ENCODE measurements at regions not wholly inside any gene's neighbourhood (a gene's known extent, or its start where the extent isn't known, plus 50 kb on each side); places are given as distances from the start of the nearest gene placed in this dataset.

DNA sequence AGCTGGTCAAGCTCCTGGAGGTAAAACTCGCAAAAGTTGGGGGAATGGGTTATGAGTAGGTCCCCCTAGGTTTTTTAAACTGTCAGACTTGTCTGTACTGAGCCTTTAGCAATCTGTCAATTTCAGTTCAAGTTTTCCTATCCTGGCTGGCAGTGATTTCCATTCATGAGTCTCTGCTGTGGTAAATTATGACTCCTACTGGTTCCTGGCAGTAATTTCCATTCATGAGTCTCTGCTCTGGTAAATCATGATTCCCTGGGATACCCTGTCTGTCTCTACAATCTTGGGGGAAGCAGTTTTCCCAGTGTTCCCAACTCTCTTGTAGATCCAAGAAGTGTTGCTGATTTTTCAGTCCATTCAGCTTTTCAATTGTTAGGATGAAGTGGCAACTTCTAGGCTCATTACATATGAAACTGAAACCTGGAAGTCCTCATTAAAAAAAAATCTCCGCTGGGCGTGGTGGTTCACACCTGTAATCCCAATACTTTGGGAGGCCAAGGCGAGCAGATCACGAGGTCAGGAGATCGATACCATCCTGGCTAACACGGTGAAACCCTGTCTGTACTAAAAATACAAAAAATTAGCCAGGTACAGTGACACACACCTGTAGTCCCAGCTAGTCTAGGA, 91.3 kb upstream of the GPBP1 start:
- ChIA-PET CTCF (no interaction called here), RAD21 (ENCODE audit: low non-redundant PET in 1 of 2, low total read pairs in 2 of 2, uncharacterized antibody in 2 of 2, unreplicated experiment in 2 of 2) (no interaction called here), POLR2A (interaction anchor here (0.6 kb wide), 1 partner anchor 53 kb away, joined by 3 read pairs; no protein-coding TSS in a partner anchor)
- Histone ChIP-seq H3K4me1 (ENCODE audit: control insufficient read depth in 1 of 2, insufficient read depth in 2 of 2, low read length in 2 of 2) (no peaks in the 10 kb centered on the region), H3K9me3 (ENCODE audit: control insufficient read depth in 1 of 2, insufficient read depth in 1 of 2, low read depth in 1 of 2, low read length in 2 of 2) (no peaks in the 10 kb centered on the region), H3K79me2 (ENCODE audit: insufficient read depth, low read length) (no peaks in the 10 kb centered on the region), H3K36me3 (ENCODE audit: control insufficient read depth in 1 of 2, insufficient read depth in 2 of 2, low read length in 2 of 2) (no peaks in the 10 kb centered on the region), H2AFZ (ENCODE audit: low read depth, low read length, poor library complexity, severe bottlenecking) (no peak overlapping the region), H3K4me3 (replicated peaks in 1 of 2; ENCODE audit: low read depth in 1 of 2, low read length in 2 of 2) (no peak overlapping the region), H3K27me3 (ENCODE audit: insufficient read depth, low read length) (no peaks in the 10 kb centered on the region), H3K27ac (ENCODE audit: low read depth, low read length) (no peak overlapping the region), H3K9me2 (ENCODE audit: insufficient read depth) (no peaks in the 10 kb centered on the region), H3K4me2 (ENCODE audit: low read length) (no peak overlapping the region), H4K20me1 (ENCODE audit: insufficient read depth) (no peaks in the 10 kb centered on the region), H3K9ac (ENCODE audit: low read length) (no peak overlapping the region)
- intact Hi-C loops (cut with micrococcal nuclease) = loop anchor here (2.0 to 5.0 kb wide), 2 partner anchors 130 to 182 kb away; partner anchors contain the start of gene MIER3
- TF ChIP-seq, protein P1, sequence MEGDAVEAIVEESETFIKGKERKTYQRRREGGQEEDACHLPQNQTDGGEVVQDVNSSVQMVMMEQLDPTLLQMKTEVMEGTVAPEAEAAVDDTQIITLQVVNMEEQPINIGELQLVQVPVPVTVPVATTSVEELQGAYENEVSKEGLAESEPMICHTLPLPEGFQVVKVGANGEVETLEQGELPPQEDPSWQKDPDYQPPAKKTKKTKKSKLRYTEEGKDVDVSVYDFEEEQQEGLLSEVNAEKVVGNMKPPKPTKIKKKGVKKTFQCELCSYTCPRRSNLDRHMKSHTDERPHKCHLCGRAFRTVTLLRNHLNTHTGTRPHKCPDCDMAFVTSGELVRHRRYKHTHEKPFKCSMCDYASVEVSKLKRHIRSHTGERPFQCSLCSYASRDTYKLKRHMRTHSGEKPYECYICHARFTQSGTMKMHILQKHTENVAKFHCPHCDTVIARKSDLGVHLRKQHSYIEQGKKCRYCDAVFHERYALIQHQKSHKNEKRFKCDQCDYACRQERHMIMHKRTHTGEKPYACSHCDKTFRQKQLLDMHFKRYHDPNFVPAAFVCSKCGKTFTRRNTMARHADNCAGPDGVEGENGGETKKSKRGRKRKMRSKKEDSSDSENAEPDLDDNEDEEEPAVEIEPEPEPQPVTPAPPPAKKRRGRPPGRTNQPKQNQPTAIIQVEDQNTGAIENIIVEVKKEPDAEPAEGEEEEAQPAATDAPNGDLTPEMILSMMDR (IDR thresholded peaks at IDR 0.05 in 2 of 3, conservative IDR thresholded peaks at IDR 0.05 in 1 of 3; ENCODE audit: borderline replicate concordance in 1 of 3, insufficient read depth in 1 of 3, low read depth in 2 of 3, low read length in 2 of 3) = peak; percentile 50 to 58 (median 52); a peak in 4 of 6 replicates
- TF ChIP-seq RAD21 (IDR thresholded peaks at IDR 0.05; ENCODE audit: low read depth) (peak; percentile 81), EZH2phosphoT487 (IDR thresholded peaks at IDR 0.05; ENCODE audit: borderline replicate concordance) (no peak)
- no TSS peak for BruUV-seq (replicated peaks)
- ATAC-seq (peak; percentile 85), DNase-seq (ENCODE audit: low read depth, low spot score) (peak; percentile 32)

DNA sequence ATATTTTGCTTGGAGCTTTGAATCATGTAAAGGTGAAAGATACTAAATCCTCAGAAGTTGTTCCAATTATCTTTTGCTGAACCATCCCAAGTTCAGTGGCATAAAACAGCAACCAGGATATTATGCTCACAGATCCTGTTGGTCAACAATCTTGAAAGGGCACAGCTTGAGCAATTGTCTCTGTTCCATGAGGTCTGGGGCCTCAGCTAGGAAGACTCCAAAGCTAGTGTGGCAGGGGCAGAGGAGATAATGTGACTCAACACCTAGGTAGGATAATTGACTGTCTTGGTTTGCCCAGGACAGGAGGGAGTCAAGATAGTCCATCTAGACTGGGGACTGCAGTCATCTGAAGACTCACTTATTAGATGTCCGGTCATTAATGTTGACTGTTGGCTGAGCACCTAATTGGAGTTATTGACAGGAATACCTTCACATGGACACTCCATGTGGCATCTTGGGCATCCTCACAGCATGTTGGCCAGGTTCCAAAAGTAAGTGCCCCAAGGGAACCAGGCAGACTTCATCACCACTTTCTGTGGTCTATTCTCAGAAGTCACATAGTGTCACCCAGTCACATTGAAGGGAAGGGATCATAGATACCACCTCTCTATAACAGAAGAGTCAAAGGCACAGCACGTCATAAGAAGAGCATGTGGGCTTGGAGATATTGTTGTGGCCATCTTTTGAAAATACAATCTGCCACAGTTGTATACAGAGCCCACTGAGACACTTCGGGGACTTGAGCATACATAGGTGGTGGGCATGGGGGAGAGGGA, 88.4 kb upstream of the GPBP1 start:
- CTCF ChIA-PET = no interaction called here
- no peak overlapping the region for H3K9ac ChIP-seq (ENCODE audit: low read length)
- H4K20me1 ChIP-seq (ENCODE audit: insufficient read depth) = no peaks in the 10 kb centered on the region
- no peak overlapping the region for H3K27ac ChIP-seq (ENCODE audit: low read depth, low read length)
- no peak for DNase-seq (ENCODE audit: low read depth, low spot score)
- intact Hi-C loops (cut with micrococcal nuclease) = no loop called here
- H2AFZ ChIP-seq (ENCODE audit: low read depth, low read length, poor library complexity, severe bottlenecking) = no peak overlapping the region
- TF ChIP-seq, protein P1 (IDR thresholded peaks at IDR 0.05 in 2 of 3, conservative IDR thresholded peaks at IDR 0.05 in 1 of 3; ENCODE audit: borderline replicate concordance in 1 of 3, insufficient read depth in 1 of 3, low read depth in 2 of 3, low read length in 2 of 3) = no peak
- TF ChIP-seq YY1 (IDR thresholded peaks at IDR 0.05; ENCODE audit: extremely low read depth, insufficient replicate concordance, low read depth, low read length) (no peak), JUND (IDR thresholded peaks at IDR 0.05) (no peak), EZH2phosphoT487 (IDR thresholded peaks at IDR 0.05; ENCODE audit: borderline replicate concordance) (no peak), SRF (IDR thresholded peaks at IDR 0.05; ENCODE audit: low read depth) (no peak)
- TF ChIP-seq, protein P2, sequence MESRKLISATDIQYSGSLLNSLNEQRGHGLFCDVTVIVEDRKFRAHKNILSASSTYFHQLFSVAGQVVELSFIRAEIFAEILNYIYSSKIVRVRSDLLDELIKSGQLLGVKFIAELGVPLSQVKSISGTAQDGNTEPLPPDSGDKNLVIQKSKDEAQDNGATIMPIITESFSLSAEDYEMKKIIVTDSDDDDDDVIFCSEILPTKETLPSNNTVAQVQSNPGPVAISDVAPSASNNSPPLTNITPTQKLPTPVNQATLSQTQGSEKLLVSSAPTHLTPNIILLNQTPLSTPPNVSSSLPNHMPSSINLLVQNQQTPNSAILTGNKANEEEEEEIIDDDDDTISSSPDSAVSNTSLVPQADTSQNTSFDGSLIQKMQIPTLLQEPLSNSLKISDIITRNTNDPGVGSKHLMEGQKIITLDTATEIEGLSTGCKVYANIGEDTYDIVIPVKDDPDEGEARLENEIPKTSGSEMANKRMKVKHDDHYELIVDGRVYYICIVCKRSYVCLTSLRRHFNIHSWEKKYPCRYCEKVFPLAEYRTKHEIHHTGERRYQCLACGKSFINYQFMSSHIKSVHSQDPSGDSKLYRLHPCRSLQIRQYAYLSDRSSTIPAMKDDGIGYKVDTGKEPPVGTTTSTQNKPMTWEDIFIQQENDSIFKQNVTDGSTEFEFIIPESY (IDR thresholded peaks at IDR 0.05; ENCODE audit: extremely low read depth, insufficient replicate concordance, low read length) = no peak
- no peaks in the 10 kb centered on the region for H3K9me3 ChIP-seq (ENCODE audit: control insufficient read depth in 1 of 2, insufficient read depth in 1 of 2, low read depth in 1 of 2, low read length in 2 of 2)
- no peak overlapping the region for H3K4me3 ChIP-seq (replicated peaks in 1 of 2; ENCODE audit: low read depth in 1 of 2, low read length in 2 of 2)
- RAD21 ChIA-PET (ENCODE audit: low non-redundant PET in 1 of 2, low total read pairs in 2 of 2, uncharacterized antibody in 2 of 2, unreplicated experiment in 2 of 2) = no interaction called here
- no TSS peak for BruUV-seq (replicated peaks)
- no peaks in the 10 kb centered on the region for H3K9me2 ChIP-seq (ENCODE audit: insufficient read depth)
- POLR2A ChIA-PET = no interaction called here
- no peaks in the 10 kb centered on the region for H3K36me3 ChIP-seq (ENCODE audit: control insufficient read depth in 1 of 2, insufficient read depth in 2 of 2, low read length in 2 of 2)
- ATAC-seq = no peak
- no peak overlapping the region for H3K4me2 ChIP-seq (ENCODE audit: low read length)
- H3K4me1 ChIP-seq (ENCODE audit: control insufficient read depth in 1 of 2, insufficient read depth in 2 of 2, low read length in 2 of 2) = no peaks in the 10 kb centered on the region
- no peaks in the 10 kb centered on the region for H3K79me2 ChIP-seq (ENCODE audit: insufficient read depth, low read length)
- no peaks in the 10 kb centered on the region for H3K27me3 ChIP-seq (ENCODE audit: insufficient read depth, low read length)

Measured in HCT116 (cell line).